K562 (cell line): ENCODE measurements at regions not wholly inside any gene's neighbourhood (a gene's known extent, or its start where the extent isn't known, plus 50 kb on each side); places are given as distances from the start of the nearest gene placed in this dataset.
"Not testable (repeated sequence)": the region's sequence is repeated elsewhere in the genome, so short reads cannot be mapped to it uniquely, and the experiment has no call there.

Experiments
- ATAC-seq: fragments of 200-7000 bp; cut with Tn5 transposase; 3 replicates; pipeline ENCODE4 v1.9.1; 2020; ENCODE audit warnings: moderate library complexity
- BruUV-seq: library from RNA; stranded (reverse); fragments of 400-500 nt; replicated peaks from 2 replicates; lab custom pipeline; 2021; lab: Mats Ljungman, UMichigan
- CTCF ChIA-PET: fragments of 300-600 bp; formaldehyde crosslinking; extraction: SDS; loops from one replicate; lab custom pipeline; 2021; ENCODE audit warnings: low intra/inter-chr PET ratio; lab: Yijun Ruan, JAX
- POLR2A ChIA-PET: fragments of 300-600, 350-650 bp; sonication (Branson Sonifier 250); formaldehyde crosslinking; extraction: SDS; loops from one replicate; lab custom pipeline; 2021; ENCODE audit warnings: antibody characterized with exemption, inconsistent platforms; lab: Yijun Ruan, JAX
- DNase-seq, 4 experiments: peaks; one replicate each; pipeline versions ENCODE4 v3.0.0 to v3.0.0-alpha.2; 2011 to 2018; ENCODE audit warnings: low spot score in 3 of 4, mixed read lengths in 3 of 4; ENCODE audit errors: extremely low read depth in 1 of 4
- FAIRE-seq: peaks from 2 replicates; lab custom pipeline; 2011; peaks lifted over from hg19 to GRCh38; lab: Jason Lieb, UNC
- H2AFZ ChIP-seq: 2 replicates; pipeline ENCODE4 v1.6.0; 2011; ENCODE audit warnings: low read depth, low read length, control low read depth, inconsistent platforms
- H3K27ac ChIP-seq: fragments of 200-600 bp; 3 replicates; pipeline ENCODE4 v1.8.0; 2011; ENCODE audit warnings: low read depth, mild to moderate bottlenecking, control low read depth, inconsistent platforms, low read length, moderate library complexity, mixed read lengths; ENCODE audit errors: extremely low read depth
- H3K27me3 ChIP-seq, 2 experiments: fragments of 300-600 bp in 1 of 2; 2 replicates in 1 of 2; 3 replicates in 1 of 2; pipeline versions ENCODE4 v1.6.0 to v1.8.0; 2011; ENCODE audit warnings: inconsistent platforms in 2 of 2, low read length in 2 of 2, mild to moderate bottlenecking in 1 of 2, mixed read lengths in 1 of 2, moderate library complexity in 1 of 2; ENCODE audit not compliant: control insufficient read depth in 2 of 2, insufficient read depth in 2 of 2
- H3K36me3 ChIP-seq: fragments of 300-600 bp; 3 replicates; pipeline ENCODE4 v1.8.0; 2011; ENCODE audit warnings: mild to moderate bottlenecking, low read length, inconsistent platforms; ENCODE audit not compliant: control insufficient read depth, insufficient read depth
- H3K4me1 ChIP-seq, 2 experiments: fragments of 200-600 bp in 1 of 2; replicated peaks in 1 of 2; 2 replicates in 1 of 2; 3 replicates in 1 of 2; pipeline versions ENCODE4 v1.5.1 to v1.8.0; 2011; ENCODE audit warnings: inconsistent platforms in 2 of 2, low read length in 2 of 2, mild to moderate bottlenecking in 1 of 2, mixed read lengths in 1 of 2, moderate library complexity in 1 of 2; ENCODE audit not compliant: control insufficient read depth in 2 of 2, insufficient read depth in 2 of 2
- H3K4me2 ChIP-seq: 2 replicates; pipeline ENCODE4 v1.6.1; 2011; ENCODE audit warnings: low read length, control low read depth, inconsistent platforms, mixed read lengths; ENCODE audit not compliant: insufficient read depth
- H3K4me3 ChIP-seq: fragments of 200-600 bp; sonication (generic), shearing (Covaris generic); 2 replicates; pipeline ENCODE4 v1.5.1; 2016; ENCODE audit warnings: control low read depth, inconsistent platforms
- H3K79me2 ChIP-seq: fragments of 200-600 bp; 3 replicates; pipeline ENCODE4 v1.8.0; 2011; ENCODE audit warnings: low read length, inconsistent platforms; ENCODE audit not compliant: control insufficient read depth, insufficient read depth
- H3K9ac ChIP-seq, 2 experiments: 2 replicates each; pipeline versions ENCODE4 v1.6.0 to v1.6.1; 2011; ENCODE audit warnings: low read depth in 2 of 2, low read length in 2 of 2, control low read depth in 1 of 2, inconsistent platforms in 1 of 2, mild to moderate bottlenecking in 1 of 2, mixed read lengths in 1 of 2; ENCODE audit not compliant: insufficient read depth in 1 of 2
- H3K9me1 ChIP-seq: one replicate; pipeline ENCODE4 v1.6.0; 2011; ENCODE audit warnings: inconsistent platforms, mild to moderate bottlenecking, low read length, moderate library complexity; ENCODE audit not compliant: control insufficient read depth, insufficient read depth
- H3K9me3 ChIP-seq: replicated peaks from 2 replicates; pipeline ENCODE4 v1.5.1; 2011; ENCODE audit warnings: low read depth, low read length, inconsistent platforms; ENCODE audit not compliant: control insufficient read depth, insufficient read depth
- H4K20me1 ChIP-seq: replicated peaks from 2 replicates; pipeline ENCODE4 v1.6.1; 2011; ENCODE audit warnings: low read length, inconsistent platforms, mixed read lengths; ENCODE audit not compliant: control insufficient read depth, insufficient read depth
- BMI1 ChIP-seq: fragments of 150-350 bp; IDR thresholded peaks from 2 replicates; pipeline ENCODE4 v1.6.1; 2014; ENCODE audit warnings: low read length
- CBFA2T2 ChIP-seq: fragments of 450-650 bp; conservative IDR thresholded peaks from 2 replicates; pipeline ENCODE4 v1.6.1; 2017; ENCODE audit warnings: mild to moderate bottlenecking
- HIVEP1 ChIP-seq: fragments of 250-450 bp; sonication (Bioruptor Pico); IDR thresholded peaks from 2 replicates; pipeline ENCODE4 v1.4.0; 2020; ENCODE audit warnings: mild to moderate bottlenecking
- HMG20A ChIP-seq: fragments of 450-650 bp; formaldehyde crosslinking; conservative IDR thresholded peaks from 2 replicates; pipeline ENCODE4 v1.4.0; 2020; ENCODE audit warnings: mild to moderate bottlenecking, mixed read lengths
- MCM7 ChIP-seq, 2 experiments: fragments of 450-650 bp; IDR thresholded peaks; 2 replicates each; pipeline ENCODE4 v1.6.1; 2016 to 2018
- NBN ChIP-seq: fragments of 450-650 bp; IDR thresholded peaks from 2 replicates; pipeline ENCODE4 v1.6.1; 2016; ENCODE audit warnings: low read depth, mild to moderate bottlenecking
- PRPF4 ChIP-seq: fragments of 200-400 bp; formaldehyde crosslinking; IDR thresholded peaks from one replicate; pipeline ENCODE4 v1.6.1; 2017; ENCODE audit warnings: low read length, low read depth, mild to moderate bottlenecking; ENCODE audit not compliant: insufficient read depth, poor library complexity, severe bottlenecking
- ZKSCAN8 ChIP-seq: fragments of 200-800 bp; sonication (Bioruptor generic); IDR thresholded peaks from 2 replicates; pipeline ENCODE4 v1.6.1; 2016; ENCODE audit warnings: missing genetic modification characterization, missing compliant biosample characterization
- ZNF695 ChIP-seq: fragments of 450-650 bp; formaldehyde crosslinking; IDR thresholded peaks from 2 replicates; pipeline ENCODE4 v1.4.0; 2020; ENCODE audit warnings: mild to moderate bottlenecking, moderate library complexity
- WGBS: fragments of 100-300 bp; shearing (Covaris generic); methylation state at CpG from one replicate; pipeline ENCODE4 v1.1.6; 2016; ENCODE audit warnings: low coverage, mixed read lengths; ENCODE audit not compliant: insufficient coverage; ENCODE audit errors: missing lambda C conversion rate; 5-methylcytosine and 5-hydroxymethylcytosine counted together
- in situ Hi-C: fragments of 300-500 bp; cut with MboI; formaldehyde crosslinking; loops from 4 replicates; pipeline ENCODE4 v1.15.0; 2018; ENCODE audit warnings: inconsistent platforms, mixed read lengths
- intact Hi-C: fragments of 100-400 bp; cut with micrococcal nuclease; formaldehyde crosslinking; loops from 2 replicates; pipeline ENCODE4 v1.14.2; 2022

- Histone ChIP-seq H3K9me3 (no peaks in the 10 kb centered on the region), H3K27ac (no peak overlapping the region), H3K4me3 (no peak overlapping the region), H3K9me1 (no peaks in the 10 kb centered on the region)
- in situ Hi-C loops, result no loop called here
- no peak for DNase-seq
- no TSS peak for BruUV-seq
- ATAC-seq, result no peak
- no peak for TF ChIP-seq CBFA2T2
- no peak for TF ChIP-seq PRPF4
- TF ChIP-seq ZNF695 (CRISPR knock-in tag), result no peak
- TF ChIP-seq MCM7 (IDR thresholded peaks at IDR 0.05), result no peak
- TF ChIP-seq NBN, result no peak
- no peak for TF ChIP-seq HMG20A (CRISPR knock-in tag)
- TF ChIP-seq HIVEP1 (CRISPR knock-in tag), result no peak
- no peak for TF ChIP-seq BMI1
- TF ChIP-seq ZKSCAN8 (CRISPR knock-in tag), result no peak
- TF ChIP-seq, all 486 proteins: peak for 0
- Histone ChIP-seq H3K27me3 (peaks cover 0 to 6% of the 10 kb centered on the region in 2 experiments; a peak in 1 of 5 replicates), H2AFZ (no peak overlapping the region), H3K36me3 (no peaks in the 10 kb centered on the region), H3K79me2 (no peaks in the 10 kb centered on the region), H3K4me2 (no peak overlapping the region), H3K4me1 (no peaks in the 10 kb centered on the region), H4K20me1 (no peaks in the 10 kb centered on the region), H3K9ac (no peak overlapping the region)
- WGBS, result 0% methylated on average over 5 of the region's 5 CpGs
- no peak for FAIRE-seq
- POLR2A ChIA-PET, result no interaction called here
- intact Hi-C loops, result no loop called here
- CTCF ChIA-PET, result no interaction called here
These were observed 446.4 kb upstream of the CFAP20DC start for GRCh38 chr3:59496250-59496649.

- H3K9ac ChIP-seq, intact Hi-C loops, DNase-seq, FAIRE-seq, CTCF ChIA-PET, H2AFZ ChIP-seq, H3K9me1 ChIP-seq, H3K4me2 ChIP-seq, BruUV-seq, H3K9me3 ChIP-seq, ATAC-seq, H3K27me3 ChIP-seq, H3K27ac ChIP-seq, in situ Hi-C loops, H4K20me1 ChIP-seq, H3K4me3 ChIP-seq, H3K79me2 ChIP-seq, H3K36me3 ChIP-seq, H3K4me1 ChIP-seq: not testable (repeated sequence)
- POLR2A ChIA-PET, result interaction anchor here (0.7 kb wide), 1 partner anchor 1469 kb away, joined by 3 read pairs; no protein-coding TSS in a partner anchor
- 0% methylated on average over 1 of the region's 1 CpG for WGBS
These were observed 445.1 kb upstream of the CFAP20DC start for GRCh38 chr3:59494969-59495368.
